WERI-Rb-1 (cell line): ENCODE measurements at regions not wholly inside any gene's neighbourhood (a gene's known extent, or its start where the extent isn't known, plus 50 kb on each side); places are given as distances from the start of the nearest gene placed in this dataset.

Source experiments
- DNase-seq: peaks from one replicate; pipeline ENCODE4 v3.0.0-alpha.2; 2020
- H3K27ac ChIP-seq: fragments of 250-450 bp; sonication (Bioruptor Pico); 2 replicates; pipeline ENCODE4 v1.5.1; 2020; ENCODE audit warnings: mild to moderate bottlenecking, moderate library complexity
- H3K27me3 ChIP-seq: fragments of 250-450 bp; sonication (Bioruptor Pico); 2 replicates; pipeline ENCODE4 v1.5.1; 2021; ENCODE audit warnings: mild to moderate bottlenecking, low read depth, moderate library complexity; ENCODE audit not compliant: insufficient read depth, severe bottlenecking
- H3K36me3 ChIP-seq: fragments of 250-450 bp; sonication (Bioruptor Pico); 2 replicates; pipeline ENCODE4 v1.5.1; 2020; ENCODE audit warnings: mild to moderate bottlenecking, moderate library complexity
- H3K4me3 ChIP-seq: 2 replicates; pipeline ENCODE4 v1.5.1; 2011; ENCODE audit warnings: low read depth, mild to moderate bottlenecking, control low read depth, low read length
- H3K9me3 ChIP-seq: fragments of 250-450 bp; sonication (Bioruptor Pico); 2 replicates; pipeline ENCODE4 v1.5.1; 2021; ENCODE audit warnings: mild to moderate bottlenecking, moderate library complexity; ENCODE audit not compliant: severe bottlenecking
- TF ChIP-seq, protein P1 (sequence below): IDR thresholded peaks from 2 replicates; pipeline ENCODE4 v1.5.1; 2011; ENCODE audit warnings: low read depth, mild to moderate bottlenecking, control low read depth, inconsistent platforms, low read length

DNA sequence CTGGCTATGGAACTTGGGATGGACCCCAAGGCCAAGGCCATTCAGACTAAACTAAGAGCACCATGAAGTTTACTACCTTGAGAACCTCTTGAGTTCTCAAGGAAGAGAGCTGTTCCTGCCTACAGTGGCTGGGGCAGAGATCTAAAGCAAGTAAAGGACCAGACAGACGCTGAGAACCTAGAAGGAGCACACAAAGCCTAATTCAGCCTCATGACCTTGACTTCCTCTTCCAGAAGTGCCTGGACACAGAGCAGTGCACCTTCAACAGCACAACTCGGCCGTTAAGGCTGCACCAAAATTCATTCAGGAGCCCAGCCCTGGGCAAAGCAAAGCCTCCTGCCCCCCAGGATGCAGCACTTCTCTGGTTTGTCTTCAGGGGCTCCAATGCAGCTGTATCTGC lies 82.9 kb upstream of the AKIP1 start:
- Histone ChIP-seq H3K9me3 (no peaks in the 10 kb centered on the region), H3K27me3 (no peaks in the 10 kb centered on the region), H3K4me3 (no peak overlapping the region), H3K36me3 (no peaks in the 10 kb centered on the region; the same call in 1 of the 2 replicates), H3K27ac (no peak overlapping the region)
- DNase-seq: no peak
- TF ChIP-seq, protein P1, sequence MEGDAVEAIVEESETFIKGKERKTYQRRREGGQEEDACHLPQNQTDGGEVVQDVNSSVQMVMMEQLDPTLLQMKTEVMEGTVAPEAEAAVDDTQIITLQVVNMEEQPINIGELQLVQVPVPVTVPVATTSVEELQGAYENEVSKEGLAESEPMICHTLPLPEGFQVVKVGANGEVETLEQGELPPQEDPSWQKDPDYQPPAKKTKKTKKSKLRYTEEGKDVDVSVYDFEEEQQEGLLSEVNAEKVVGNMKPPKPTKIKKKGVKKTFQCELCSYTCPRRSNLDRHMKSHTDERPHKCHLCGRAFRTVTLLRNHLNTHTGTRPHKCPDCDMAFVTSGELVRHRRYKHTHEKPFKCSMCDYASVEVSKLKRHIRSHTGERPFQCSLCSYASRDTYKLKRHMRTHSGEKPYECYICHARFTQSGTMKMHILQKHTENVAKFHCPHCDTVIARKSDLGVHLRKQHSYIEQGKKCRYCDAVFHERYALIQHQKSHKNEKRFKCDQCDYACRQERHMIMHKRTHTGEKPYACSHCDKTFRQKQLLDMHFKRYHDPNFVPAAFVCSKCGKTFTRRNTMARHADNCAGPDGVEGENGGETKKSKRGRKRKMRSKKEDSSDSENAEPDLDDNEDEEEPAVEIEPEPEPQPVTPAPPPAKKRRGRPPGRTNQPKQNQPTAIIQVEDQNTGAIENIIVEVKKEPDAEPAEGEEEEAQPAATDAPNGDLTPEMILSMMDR: no peak

DNA sequence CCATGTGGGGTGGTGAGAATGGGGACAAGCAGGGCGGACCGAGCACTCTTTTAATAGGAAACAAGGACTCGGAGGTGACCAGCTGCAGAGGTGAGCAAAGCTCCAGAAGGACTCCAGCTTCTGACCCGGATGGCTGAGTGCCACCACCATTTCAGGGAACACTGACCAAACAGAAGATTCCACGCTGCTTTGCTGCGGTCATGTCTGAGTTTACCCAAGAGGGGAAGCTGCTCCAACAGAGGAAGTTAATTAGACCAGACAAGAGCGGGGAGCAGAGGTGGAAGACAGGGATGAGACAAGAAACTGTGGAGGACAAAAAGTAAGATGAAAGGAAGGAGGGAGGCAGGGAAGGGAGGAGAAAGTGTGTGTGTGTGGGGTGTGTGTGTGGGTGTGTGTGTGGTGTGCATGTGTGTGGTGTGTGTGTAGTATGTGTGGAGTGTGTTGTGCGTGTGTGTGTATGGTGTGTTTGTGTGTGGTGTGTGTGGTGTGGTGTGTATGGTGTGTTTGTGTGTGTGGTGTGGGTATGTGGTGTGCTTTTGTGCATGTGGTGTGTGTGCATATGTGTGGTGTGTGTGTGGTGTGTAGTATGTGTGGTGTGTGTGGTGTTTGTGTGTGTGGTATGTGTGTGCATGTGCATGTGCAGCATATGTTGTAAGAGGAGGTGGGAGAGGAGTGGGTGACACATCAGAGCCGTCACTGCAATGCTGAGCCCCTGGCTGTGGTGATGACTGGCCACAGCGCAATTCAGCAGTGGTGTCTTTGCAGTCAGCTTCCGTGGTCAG lies 82.2 kb upstream of the AKIP1 start:
- no peaks in the 10 kb centered on the region for H3K9me3 ChIP-seq
- no peak overlapping the region for H3K4me3 ChIP-seq
- H3K36me3 ChIP-seq: no peaks in the 10 kb centered on the region; the same call in 1 of the 2 replicates
- TF ChIP-seq, protein P1: no peak
- DNase-seq: no peak
- H3K27me3 ChIP-seq: no peaks in the 10 kb centered on the region
- no peak overlapping the region; the same call in 1 of the 2 replicates for H3K27ac ChIP-seq

DNA sequence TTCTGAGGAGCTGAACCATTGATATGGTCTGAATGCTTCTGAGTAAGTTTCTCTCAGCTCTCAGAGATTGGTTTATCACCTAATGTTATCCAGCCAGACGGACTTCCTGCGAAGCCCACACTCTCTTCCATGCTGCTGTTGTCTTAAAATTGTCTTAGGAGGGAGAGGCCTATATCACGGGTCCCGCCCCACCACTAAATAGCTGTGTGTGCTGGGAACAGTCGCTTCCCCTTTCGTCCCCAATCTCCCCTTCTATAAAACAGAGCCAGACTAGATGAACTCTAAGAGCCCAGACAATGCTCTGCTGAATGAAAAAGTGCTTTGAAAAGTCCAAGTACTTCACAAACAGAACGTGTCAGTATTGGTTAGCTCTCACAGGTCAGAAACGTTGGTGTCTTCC lies 81.4 kb upstream of the AKIP1 start:
- Histone ChIP-seq H3K27me3 (no peaks in the 10 kb centered on the region), H3K36me3 (no peaks in the 10 kb centered on the region; the same call in 1 of the 2 replicates), H3K4me3 (no peak overlapping the region), H3K9me3 (no peaks in the 10 kb centered on the region), H3K27ac (peak overlapping the region; percentile 90)
- no peak for DNase-seq
- TF ChIP-seq, protein P1: no peak

DNA sequence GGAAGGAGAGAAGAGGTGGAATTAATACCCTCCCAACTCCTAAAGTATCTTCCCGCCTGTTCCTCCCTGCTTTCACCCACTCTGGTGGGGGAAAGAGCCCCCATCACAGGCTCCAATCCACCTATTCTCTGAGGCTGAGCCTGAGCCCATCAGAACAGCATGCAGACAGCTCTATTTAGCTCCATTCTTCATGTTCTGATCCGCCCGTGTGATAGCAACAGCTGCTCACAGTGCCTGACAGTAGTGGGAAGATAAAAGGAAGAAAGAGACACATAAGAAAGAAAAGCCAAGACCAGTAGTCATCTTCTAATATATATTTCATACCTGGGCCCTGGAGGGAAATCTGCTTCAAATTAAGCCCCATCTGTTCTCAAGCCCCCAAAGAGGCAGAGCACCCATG lies 80.3 kb upstream of the AKIP1 start:
- H3K27ac ChIP-seq: peak overlapping the region; percentile 90
- no peaks in the 10 kb centered on the region for H3K27me3 ChIP-seq
- no peaks in the 10 kb centered on the region for H3K9me3 ChIP-seq
- TF ChIP-seq, protein P1: no peak
- no peak overlapping the region for H3K4me3 ChIP-seq
- no peak for DNase-seq
- H3K36me3 ChIP-seq: no peaks in the 10 kb centered on the region; the same call in 1 of the 2 replicates

DNA sequence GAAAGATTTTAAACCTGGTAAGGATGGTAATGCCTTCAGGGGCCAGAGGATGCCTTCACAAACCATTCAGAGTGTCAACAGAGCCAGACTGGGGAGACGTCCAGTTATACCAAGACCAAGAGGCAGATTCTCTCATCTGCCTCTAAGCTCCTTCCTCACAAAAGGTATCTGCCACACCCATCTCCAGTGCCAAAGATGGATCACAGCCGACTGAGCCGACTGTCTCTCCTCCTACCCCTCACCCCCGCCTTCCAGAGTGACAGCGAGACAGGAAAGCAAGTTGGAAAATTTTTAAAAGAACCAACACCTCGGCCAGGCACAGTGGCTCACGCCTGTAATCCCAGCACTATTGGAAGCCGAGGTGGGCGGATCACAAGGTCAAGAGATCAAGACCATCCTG lies 79.1 kb upstream of the AKIP1 start:
- peak overlapping the region; percentile 90 for H3K27ac ChIP-seq
- H3K9me3 ChIP-seq: no peaks in the 10 kb centered on the region
- H3K27me3 ChIP-seq: no peaks in the 10 kb centered on the region
- peak; percentile 21 for DNase-seq
- H3K36me3 ChIP-seq: peaks cover 2% of the 10 kb centered on the region; the same call in 1 of the 2 replicates
- H3K4me3 ChIP-seq: no peak overlapping the region
- TF ChIP-seq, protein P1: no peak
